OCI-LY3 (cell line): ENCODE measurements at regions not wholly inside any gene's neighbourhood (a gene's known extent, or its start where the extent isn't known, plus 50 kb on each side); places are given as distances from the start of the nearest gene placed in this dataset.
"Not testable (repeated sequence)": the region's sequence is repeated elsewhere in the genome, so short reads cannot be mapped to it uniquely, and the experiment has no call there.

ENCODE experiments used
- H2AFZ ChIP-seq: fragments of 200-600, 300-600 bp; shearing (Covaris generic); 2 replicates; pipeline ENCODE4 v1.6.0; 2014; ENCODE audit warnings: antibody characterized with exemption, low read depth, low read length
- H3K27ac ChIP-seq: fragments of 200-600, 300-600 bp; sonication (generic); 2 replicates; pipeline ENCODE4 v1.5.1; 2014; ENCODE audit warnings: mild to moderate bottlenecking, low read length, moderate library complexity, mixed read lengths
- H3K27me3 ChIP-seq: fragments of 200-600, 300-600 bp; sonication (generic); 2 replicates; pipeline ENCODE4 v1.6.1; 2014; ENCODE audit warnings: low read depth, low read length, mixed read lengths
- H3K36me3 ChIP-seq: fragments of 200-600, 300-600 bp; sonication (generic); replicated peaks from 2 replicates; pipeline ENCODE3; 2014; ENCODE audit warnings: low read depth, low read length, mixed read lengths
- H3K4me1 ChIP-seq: fragments of 300-600, 200-600 bp; sonication (generic); 2 replicates; pipeline ENCODE4 v1.6.1; 2014; ENCODE audit warnings: low read length, mixed read lengths
- H3K4me2 ChIP-seq: fragments of 200-600, 300-600 bp; sonication (generic); 2 replicates; pipeline ENCODE4 v1.6.1; 2014; ENCODE audit warnings: low read length, mixed read lengths
- H3K4me3 ChIP-seq: fragments of 300-600, 200-600 bp; sonication (generic); 2 replicates; pipeline ENCODE4 v1.5.1; 2014; ENCODE audit warnings: antibody characterized with exemption, mild to moderate bottlenecking, low read length, moderate library complexity
- H3K79me2 ChIP-seq: fragments of 300-600, 200-600 bp; shearing (Covaris generic); 2 replicates; pipeline ENCODE4 v1.6.1; 2014; ENCODE audit warnings: mild to moderate bottlenecking, low read length, mixed read lengths
- H3K9ac ChIP-seq: fragments of 300-600, 200-600 bp; shearing (Covaris generic); 2 replicates; pipeline ENCODE4 v1.6.0; 2014; ENCODE audit warnings: mild to moderate bottlenecking, low read length, moderate library complexity
- H3K9me3 ChIP-seq: fragments of 200-600, 300-600 bp; shearing (Covaris generic); 2 replicates; pipeline ENCODE4 v1.6.1; 2014; ENCODE audit warnings: low read length, mixed read lengths; ENCODE audit not compliant: insufficient read depth
- H4K20me1 ChIP-seq: fragments of 200-600, 300-600 bp; sonication (generic); 2 replicates; pipeline ENCODE4 v1.6.1; 2016; ENCODE audit warnings: low read length, mixed read lengths; ENCODE audit not compliant: insufficient read depth
- EZH2phosphoT487 ChIP-seq: fragments of 200-600 bp; shearing (Covaris generic); IDR thresholded peaks from 2 replicates; pipeline ENCODE4 v1.6.1; 2018; ENCODE audit warnings: antibody characterized with exemption, mixed run types, low read depth
- TF ChIP-seq, protein P1 (sequence below): fragments of 200-600, 300-600 bp; sonication (generic); IDR thresholded peaks from 2 replicates; pipeline ENCODE4 v1.5.1; 2014; ENCODE audit warnings: antibody characterized with exemption, low read length, low read depth

- no peak overlapping the region for H2AFZ ChIP-seq
- H4K20me1 ChIP-seq = no peaks in the 10 kb centered on the region
- no peak overlapping the region for H3K4me3 ChIP-seq
- H3K4me2 ChIP-seq = no peak overlapping the region
- H3K79me2 ChIP-seq = no peaks in the 10 kb centered on the region
- no peaks in the 10 kb centered on the region for H3K4me1 ChIP-seq
- H3K9ac ChIP-seq = no peak overlapping the region
- H3K27ac ChIP-seq = no peak overlapping the region
- H3K9me3 ChIP-seq = no peaks in the 10 kb centered on the region
- H3K27me3 ChIP-seq = no peaks in the 10 kb centered on the region
- H3K36me3 ChIP-seq = no peaks in the 10 kb centered on the region
- TF ChIP-seq, protein P1, sequence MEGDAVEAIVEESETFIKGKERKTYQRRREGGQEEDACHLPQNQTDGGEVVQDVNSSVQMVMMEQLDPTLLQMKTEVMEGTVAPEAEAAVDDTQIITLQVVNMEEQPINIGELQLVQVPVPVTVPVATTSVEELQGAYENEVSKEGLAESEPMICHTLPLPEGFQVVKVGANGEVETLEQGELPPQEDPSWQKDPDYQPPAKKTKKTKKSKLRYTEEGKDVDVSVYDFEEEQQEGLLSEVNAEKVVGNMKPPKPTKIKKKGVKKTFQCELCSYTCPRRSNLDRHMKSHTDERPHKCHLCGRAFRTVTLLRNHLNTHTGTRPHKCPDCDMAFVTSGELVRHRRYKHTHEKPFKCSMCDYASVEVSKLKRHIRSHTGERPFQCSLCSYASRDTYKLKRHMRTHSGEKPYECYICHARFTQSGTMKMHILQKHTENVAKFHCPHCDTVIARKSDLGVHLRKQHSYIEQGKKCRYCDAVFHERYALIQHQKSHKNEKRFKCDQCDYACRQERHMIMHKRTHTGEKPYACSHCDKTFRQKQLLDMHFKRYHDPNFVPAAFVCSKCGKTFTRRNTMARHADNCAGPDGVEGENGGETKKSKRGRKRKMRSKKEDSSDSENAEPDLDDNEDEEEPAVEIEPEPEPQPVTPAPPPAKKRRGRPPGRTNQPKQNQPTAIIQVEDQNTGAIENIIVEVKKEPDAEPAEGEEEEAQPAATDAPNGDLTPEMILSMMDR = no peak
- TF ChIP-seq EZH2phosphoT487 = no peak
These were observed 156.8 kb upstream of the MAGI2 start for GRCh38 chr7:79610313-79610712.

DNA sequence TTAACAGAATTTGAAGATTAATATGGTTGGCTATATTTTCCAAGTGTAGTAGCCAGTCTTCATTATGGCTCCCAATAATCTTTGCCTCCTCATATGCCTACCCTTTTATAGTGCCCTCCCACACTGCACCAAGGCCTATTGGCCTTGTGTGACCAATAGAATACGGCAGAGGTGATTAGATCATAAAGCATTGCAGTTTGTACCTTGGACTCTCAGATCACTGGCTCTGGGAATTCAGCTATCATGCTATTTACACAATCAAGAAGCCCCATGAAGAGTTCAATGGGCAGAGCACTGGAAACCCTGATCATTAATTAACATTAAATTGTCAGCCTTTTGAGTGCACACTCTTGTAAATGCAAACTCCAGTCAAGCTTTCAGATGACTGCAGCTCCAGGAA, 154.5 kb upstream of the MAGI2 start:
- Histone ChIP-seq H3K79me2 (no peaks in the 10 kb centered on the region), H3K4me3 (no peak overlapping the region), H3K4me2 (no peak overlapping the region), H3K27me3 (no peaks in the 10 kb centered on the region), H3K9me3 (no peaks in the 10 kb centered on the region), H3K27ac (no peak overlapping the region), H3K9ac (no peak overlapping the region), H2AFZ (no peak overlapping the region), H3K36me3 (no peaks in the 10 kb centered on the region), H4K20me1 (no peaks in the 10 kb centered on the region), H3K4me1 (no peaks in the 10 kb centered on the region)
- no peak for TF ChIP-seq EZH2phosphoT487
- TF ChIP-seq, protein P1 = no peak

DNA sequence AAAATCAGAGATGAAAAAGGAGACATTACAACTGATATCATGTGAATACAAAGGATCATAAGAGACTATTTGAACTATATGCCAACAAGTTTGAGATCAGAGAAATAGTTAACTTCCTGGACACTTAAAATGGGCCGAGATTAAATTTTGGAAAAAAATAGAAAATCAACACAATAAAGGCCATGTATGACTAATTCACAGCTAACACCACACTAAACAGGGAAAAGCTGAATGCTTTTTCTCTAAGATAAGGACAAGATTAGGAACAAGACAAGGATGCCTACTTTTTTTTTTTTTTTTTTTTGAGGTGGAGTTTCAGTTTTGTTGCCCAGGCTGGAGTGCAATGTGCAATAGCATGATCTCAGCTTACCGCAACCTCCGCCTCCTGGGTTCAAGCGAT, 151.4 kb upstream of the MAGI2 start:
- no peak overlapping the region for H3K9ac ChIP-seq
- no peak overlapping the region for H3K4me3 ChIP-seq
- H3K4me1 ChIP-seq = no peaks in the 10 kb centered on the region
- H3K9me3 ChIP-seq = no peaks in the 10 kb centered on the region
- no peaks in the 10 kb centered on the region for H3K27me3 ChIP-seq
- H3K36me3 ChIP-seq = no peaks in the 10 kb centered on the region
- no peak overlapping the region for H3K27ac ChIP-seq
- no peaks in the 10 kb centered on the region for H3K79me2 ChIP-seq
- H3K4me2 ChIP-seq = no peak overlapping the region
- no peaks in the 10 kb centered on the region for H4K20me1 ChIP-seq
- TF ChIP-seq EZH2phosphoT487 = no peak
- TF ChIP-seq, protein P1 = no peak
- H2AFZ ChIP-seq = no peak overlapping the region

GRCh38 chr7:79598351-79598750, 144.9 kb upstream of the MAGI2 start:
- TF ChIP-seq, protein P1 = no peak
- H3K9ac ChIP-seq = no peak overlapping the region
- H3K4me1 ChIP-seq = no peaks in the 10 kb centered on the region
- no peak overlapping the region for H3K4me2 ChIP-seq
- H3K4me3 ChIP-seq = no peak overlapping the region
- no peaks in the 10 kb centered on the region for H3K36me3 ChIP-seq
- H3K27ac ChIP-seq = no peak overlapping the region
- no peaks in the 10 kb centered on the region for H4K20me1 ChIP-seq
- H3K79me2 ChIP-seq = no peaks in the 10 kb centered on the region
- no peaks in the 10 kb centered on the region for H3K27me3 ChIP-seq
- H3K9me3 ChIP-seq = no peaks in the 10 kb centered on the region
- no peak overlapping the region for H2AFZ ChIP-seq

DNA sequence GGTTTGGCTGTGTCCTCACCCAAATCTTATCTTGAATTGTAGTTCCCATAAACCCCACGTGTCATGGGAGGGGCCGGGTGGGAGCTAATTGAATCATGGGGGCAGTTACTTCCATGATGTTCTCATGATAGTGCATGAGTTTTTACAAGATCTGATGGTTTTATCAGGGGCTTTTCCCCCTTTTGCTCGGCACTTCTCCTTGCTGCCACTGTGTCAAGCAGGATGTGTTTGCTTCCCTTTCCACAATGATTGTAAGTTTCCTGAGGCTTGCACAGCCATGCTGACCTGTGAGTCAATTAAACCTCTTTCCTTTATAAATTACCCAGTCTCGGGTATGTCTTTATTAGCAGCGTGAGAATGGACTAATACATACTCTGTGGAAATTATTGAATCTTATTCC, 141.2 kb upstream of the MAGI2 start:
- H3K4me2 ChIP-seq, H3K79me2 ChIP-seq, H3K9ac ChIP-seq, H3K4me3 ChIP-seq, H3K9me3 ChIP-seq, H3K4me1 ChIP-seq, H4K20me1 ChIP-seq, H3K27ac ChIP-seq, H2AFZ ChIP-seq, H3K27me3 ChIP-seq, H3K36me3 ChIP-seq: not testable (repeated sequence)
